WI38 (cell line): ENCODE measurements at regions not wholly inside any gene's neighbourhood (a gene's known extent, or its start where the extent isn't known, plus 50 kb on each side); places are given as distances from the start of the nearest gene placed in this dataset.

ENCODE experiments used
- H3K4me3 ChIP-seq: 2 replicates; pipeline ENCODE4 v1.5.1; 2011; ENCODE audit warnings: low read depth, mild to moderate bottlenecking, control low read depth, low read length
- TF ChIP-seq, protein P1 (sequence below): IDR thresholded peaks from 2 replicates; pipeline ENCODE4 v1.5.1; 2012; ENCODE audit warnings: low read depth, mild to moderate bottlenecking, control low read depth, low read length

DNA sequence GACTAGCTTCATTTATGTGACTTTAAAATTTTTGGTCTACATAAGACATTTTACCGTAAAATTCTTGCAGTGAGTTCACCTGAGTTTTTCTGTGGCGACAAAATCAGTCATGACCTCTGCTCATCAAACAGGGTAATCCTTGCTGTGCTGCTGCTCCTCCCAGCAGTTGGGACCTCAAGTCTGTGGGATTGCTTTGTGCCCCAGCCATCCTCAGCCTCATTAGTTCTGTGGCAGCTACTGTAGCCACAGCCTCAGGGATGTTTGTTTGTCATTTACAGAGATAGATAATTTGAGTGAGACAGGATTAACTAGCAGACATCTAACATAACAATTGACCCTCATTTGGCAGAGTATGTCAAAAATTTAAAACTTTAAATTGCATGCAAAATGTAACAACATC, 357.0 kb downstream of the PCNX1 start:
- TF ChIP-seq, protein P1, sequence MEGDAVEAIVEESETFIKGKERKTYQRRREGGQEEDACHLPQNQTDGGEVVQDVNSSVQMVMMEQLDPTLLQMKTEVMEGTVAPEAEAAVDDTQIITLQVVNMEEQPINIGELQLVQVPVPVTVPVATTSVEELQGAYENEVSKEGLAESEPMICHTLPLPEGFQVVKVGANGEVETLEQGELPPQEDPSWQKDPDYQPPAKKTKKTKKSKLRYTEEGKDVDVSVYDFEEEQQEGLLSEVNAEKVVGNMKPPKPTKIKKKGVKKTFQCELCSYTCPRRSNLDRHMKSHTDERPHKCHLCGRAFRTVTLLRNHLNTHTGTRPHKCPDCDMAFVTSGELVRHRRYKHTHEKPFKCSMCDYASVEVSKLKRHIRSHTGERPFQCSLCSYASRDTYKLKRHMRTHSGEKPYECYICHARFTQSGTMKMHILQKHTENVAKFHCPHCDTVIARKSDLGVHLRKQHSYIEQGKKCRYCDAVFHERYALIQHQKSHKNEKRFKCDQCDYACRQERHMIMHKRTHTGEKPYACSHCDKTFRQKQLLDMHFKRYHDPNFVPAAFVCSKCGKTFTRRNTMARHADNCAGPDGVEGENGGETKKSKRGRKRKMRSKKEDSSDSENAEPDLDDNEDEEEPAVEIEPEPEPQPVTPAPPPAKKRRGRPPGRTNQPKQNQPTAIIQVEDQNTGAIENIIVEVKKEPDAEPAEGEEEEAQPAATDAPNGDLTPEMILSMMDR: no peak

DNA sequence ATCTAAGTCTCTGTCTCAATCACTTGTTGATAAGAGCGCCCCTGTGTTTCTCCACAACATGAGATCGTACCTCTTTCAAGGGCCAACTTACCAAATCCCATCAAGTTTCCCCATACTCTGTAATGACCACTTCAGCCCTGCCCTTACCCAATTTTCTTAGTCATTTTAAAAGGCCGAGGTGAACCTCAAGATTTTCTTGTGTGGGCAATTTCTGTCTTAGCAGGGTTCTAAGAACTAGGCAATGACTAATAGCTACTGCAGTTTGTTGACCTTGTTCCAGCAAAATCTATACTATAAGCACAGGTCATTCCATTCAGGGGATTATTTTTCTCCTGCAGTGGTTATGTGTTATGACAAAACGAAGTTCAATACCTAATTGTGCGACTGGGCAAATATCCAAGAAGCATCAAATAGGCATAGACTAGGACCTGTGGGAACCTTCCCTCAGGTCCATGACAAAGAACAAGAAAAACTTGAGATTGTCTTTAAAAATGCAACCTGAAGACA, 359.8 kb downstream of the PCNX1 start:
- no peak overlapping the region for H3K4me3 ChIP-seq

More for the DNA sequence above, 357.0 kb downstream of the PCNX1 start:
- H3K4me3 ChIP-seq: no peak overlapping the region

DNA sequence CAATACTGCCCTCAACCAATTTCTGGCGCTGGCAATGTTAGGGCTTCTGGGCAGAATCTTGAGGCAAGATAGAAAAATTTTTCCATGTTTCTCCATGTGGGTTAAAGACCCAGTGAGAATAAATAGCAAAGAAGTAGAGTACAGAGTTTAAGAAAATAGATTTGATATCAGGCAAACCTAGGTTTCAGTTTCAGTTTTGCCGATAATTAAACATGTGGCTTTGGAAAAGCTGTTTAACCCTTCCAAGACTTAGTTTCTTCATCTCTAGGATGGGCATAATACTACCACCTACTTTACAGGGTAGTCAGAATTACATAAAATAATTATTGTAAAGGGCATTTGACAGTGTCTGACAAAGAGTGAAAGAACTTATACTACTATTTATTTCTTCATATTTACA, 360.4 kb downstream of the PCNX1 start:
- H3K4me3 ChIP-seq: 0 out of 2 replicates have a peak overlapping the region, but pooled peaks have one; percentile 17

More for the DNA sequence above, 359.8 kb downstream of the PCNX1 start:
- TF ChIP-seq, protein P1: no peak

DNA sequence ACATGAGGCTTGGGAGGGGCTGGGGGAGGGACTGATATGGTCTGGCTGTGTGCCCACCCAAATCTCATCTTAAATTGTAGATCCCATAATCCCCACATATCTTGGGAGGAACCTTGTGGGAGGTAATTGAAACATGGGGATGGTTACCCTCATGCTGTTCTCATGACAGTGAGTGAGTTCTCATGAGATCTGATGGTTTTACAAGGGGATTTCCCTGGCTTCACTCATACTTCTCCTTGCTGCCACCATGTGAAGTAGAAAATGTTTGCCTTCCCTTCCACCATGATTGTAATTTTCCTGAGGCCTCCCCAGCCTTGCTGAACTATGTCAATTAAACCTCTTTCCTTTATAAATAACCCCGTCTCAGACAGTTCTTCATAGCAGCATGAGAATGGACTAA, 362.9 kb downstream of the PCNX1 start:
- TF ChIP-seq, protein P1: no peak
- H3K4me3 ChIP-seq: no peak overlapping the region

More for the DNA sequence above, 360.4 kb downstream of the PCNX1 start:
- TF ChIP-seq, protein P1: no peak

DNA sequence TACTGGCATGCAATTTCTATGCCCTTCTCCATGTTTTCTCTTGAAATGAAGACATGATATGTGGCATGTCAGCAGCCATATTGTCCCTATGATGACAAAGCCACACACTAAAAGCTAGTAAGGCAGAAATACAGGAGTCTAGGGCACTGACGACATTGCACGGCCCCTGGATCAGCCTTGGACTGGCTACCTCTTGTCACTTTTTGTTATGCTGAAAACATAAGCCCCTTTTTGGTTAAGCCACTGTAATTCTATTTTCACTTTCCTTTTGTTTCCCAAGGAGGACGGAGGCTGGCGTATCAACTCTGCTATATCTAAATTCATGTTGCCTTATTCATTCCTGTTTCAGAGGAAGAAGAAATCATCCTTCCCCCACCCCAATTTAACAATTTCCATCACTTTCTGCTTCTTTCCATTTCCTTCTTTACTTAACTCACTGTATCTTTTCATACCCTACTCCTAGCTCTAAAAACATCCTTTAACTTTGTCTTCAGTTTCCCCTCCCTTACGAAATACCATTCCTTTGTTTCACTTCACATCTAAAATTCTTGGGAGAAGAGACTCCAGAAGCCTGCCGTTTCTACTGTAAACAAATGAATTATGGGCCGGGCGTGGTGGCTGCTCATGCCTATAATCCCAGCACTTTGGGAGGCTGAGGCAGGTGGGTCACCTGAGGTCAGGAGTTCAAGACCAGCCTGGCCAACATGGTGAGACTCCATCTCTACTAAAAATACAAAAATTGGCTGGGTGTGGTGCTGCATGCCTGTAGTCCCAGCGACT, 364.1 kb downstream of the PCNX1 start:
- TF ChIP-seq, protein P1: no peak
- H3K4me3 ChIP-seq: no peak overlapping the region

DNA sequence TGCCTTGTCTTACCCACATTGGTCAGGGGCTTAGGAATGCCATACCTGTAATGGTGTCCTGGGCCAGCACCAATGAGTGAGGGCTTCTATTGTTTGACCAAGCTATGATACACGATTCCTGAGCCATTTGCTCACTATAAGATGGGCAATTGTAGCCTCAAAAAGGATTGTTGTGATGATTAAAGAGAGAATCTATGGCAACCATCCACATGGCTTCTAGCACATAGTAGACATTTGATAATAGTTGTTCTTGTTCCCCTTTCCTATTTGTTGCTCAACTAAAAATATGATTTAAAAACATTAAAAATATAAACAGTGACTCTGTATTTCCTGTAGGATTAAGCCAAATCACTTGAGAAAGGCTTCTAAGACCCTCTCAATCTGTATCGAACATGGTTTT, 366.1 kb downstream of the PCNX1 start:
- H3K4me3 ChIP-seq: no peak overlapping the region
- TF ChIP-seq, protein P1: no peak

DNA sequence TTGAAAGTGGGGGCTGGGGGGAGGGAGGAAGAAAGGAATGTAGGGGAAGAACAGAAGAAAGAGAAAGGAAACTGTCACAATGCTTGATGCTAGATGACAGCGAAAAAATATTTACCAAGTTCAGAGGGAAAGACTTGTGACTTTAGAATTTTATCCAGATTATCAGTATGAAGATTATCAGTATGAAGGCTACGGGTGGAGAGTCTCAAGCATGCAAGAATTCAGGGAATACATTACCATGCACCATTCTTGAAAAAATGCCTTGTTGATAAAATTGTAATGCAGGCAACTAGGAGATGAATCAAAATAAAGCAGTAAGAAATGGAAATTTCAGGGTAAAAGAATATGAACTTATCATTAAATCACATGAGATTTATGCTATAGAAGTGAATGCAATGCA, 376.8 kb downstream of the PCNX1 start:
- no peak overlapping the region for H3K4me3 ChIP-seq
- TF ChIP-seq, protein P1: no peak
